ENCODE measurements at regions not wholly inside any gene's neighbourhood (a gene's known extent, or its start where the extent isn't known, plus 50 kb on each side); places are given as distances from the start of the nearest gene placed in this dataset.

GRCh38 chr2:16253291-16253690, 312.9 kb downstream of the MYCN start (continued):
- TF ChIP-seq ZC3H10 (CRISPR knock-in tag; IDR thresholded peaks at IDR 0.05) (no peak), CSDC2 (CRISPR knock-in tag; IDR thresholded peaks at IDR 0.05) (no peak)

DNA sequence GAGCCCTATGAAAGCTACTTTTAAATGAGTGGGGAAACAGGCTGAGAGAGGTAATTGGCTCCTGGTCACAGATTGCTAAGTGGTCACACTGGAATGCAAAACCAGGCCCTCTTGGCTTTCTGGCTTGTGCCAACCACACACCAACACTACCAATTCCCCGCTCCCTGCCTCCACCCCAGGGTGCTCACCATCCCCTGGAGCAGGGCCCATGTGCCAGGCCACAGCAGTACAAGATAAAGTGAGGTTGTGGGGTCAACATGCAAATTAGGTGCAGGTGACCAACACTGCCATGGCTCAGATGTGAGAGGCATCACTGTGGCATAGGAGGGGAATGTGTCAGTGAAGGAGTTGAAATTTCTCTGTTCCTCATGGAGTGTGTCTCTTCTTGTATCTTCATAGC, 312.5 kb downstream of the MYCN start:
- no peak for TF ChIP-seq POU6F1 (CRISPR knock-in tag; IDR thresholded peaks at IDR 0.05; ENCODE audit: borderline replicate concordance, low read depth)
- no peak for TF ChIP-seq TCF4 (CRISPR knock-in tag; IDR thresholded peaks at IDR 0.05; ENCODE audit: borderline replicate concordance)
- TF ChIP-seq CREB5 (CRISPR knock-in tag; IDR thresholded peaks at IDR 0.05; ENCODE audit: low read depth), result no peak
- no peak for ATAC-seq

GRCh38 chr2:16252251-16252650, 311.9 kb downstream of the MYCN start:
- no peak for TF ChIP-seq TSHZ2 (CRISPR knock-in tag; IDR thresholded peaks at IDR 0.05)
- TF ChIP-seq TCF4 (CRISPR knock-in tag; IDR thresholded peaks at IDR 0.05; ENCODE audit: borderline replicate concordance), result no peak
- no peak for TF ChIP-seq RARB (CRISPR knock-in tag; IDR thresholded peaks at IDR 0.05)
- TF ChIP-seq OSR1 (CRISPR knock-in tag; IDR thresholded peaks at IDR 0.05), result no peak
- no peak for TF ChIP-seq ESRRG (CRISPR knock-in tag; IDR thresholded peaks at IDR 0.05)
- ATAC-seq, result no peak

GRCh38 chr2:16251511-16252225, 311.3 kb downstream of the MYCN start:
- TF ChIP-seq ZNF8 (CRISPR knock-in tag; IDR thresholded peaks at IDR 0.05) (no peak), PATZ1 (CRISPR knock-in tag; IDR thresholded peaks at IDR 0.05; ENCODE audit: borderline replicate concordance) (no peak), CREB5 (CRISPR knock-in tag; IDR thresholded peaks at IDR 0.05; ENCODE audit: low read depth) (no peak), ESRRG (CRISPR knock-in tag; IDR thresholded peaks at IDR 0.05) (no peak), CSDC2 (CRISPR knock-in tag; IDR thresholded peaks at IDR 0.05) (no peak), TSHZ2 (CRISPR knock-in tag; IDR thresholded peaks at IDR 0.05) (no peak), ZFP3 (CRISPR knock-in tag; IDR thresholded peaks at IDR 0.05) (no peak)
- no peak for ATAC-seq
